A673 (cell line): ENCODE measurements at regions not wholly inside any gene's neighbourhood (a gene's known extent, or its start where the extent isn't known, plus 50 kb on each side); places are given as distances from the start of the nearest gene placed in this dataset.

ENCODE experiments used
- CTCF ChIP-seq: fragments of 300-800, 200-600 bp; sonication (generic); conservative IDR thresholded peaks from 2 replicates; pipeline ENCODE4 v1.5.1; 2017; ENCODE audit warnings: low read depth, mild to moderate bottlenecking, antibody characterized with exemption, low read length, moderate library complexity, mixed read lengths
- EZH2 ChIP-seq: fragments of 200-600 bp; sonication (generic); IDR thresholded peaks from 2 replicates; pipeline ENCODE4 v1.6.1; 2017; ENCODE audit warnings: borderline replicate concordance, low read depth, mild to moderate bottlenecking, mixed read lengths, antibody characterized with exemption, low read length; ENCODE audit not compliant: poor library complexity, severe bottlenecking

GRCh38 chr6:110554441-110554840, 78.0 kb upstream of the SLC22A16 start:
- TF ChIP-seq CTCF: no peak
- TF ChIP-seq EZH2: no peak
